ENCODE measurements at regions not wholly inside any gene's neighbourhood (a gene's known extent, or its start where the extent isn't known, plus 50 kb on each side); places are given as distances from the start of the nearest gene placed in this dataset.

GRCh38 chr10:128469515-128469914, 343.3 kb upstream of the MKI67 start:
- no peak for DNase-seq (ENCODE audit: low spot score)

DNA sequence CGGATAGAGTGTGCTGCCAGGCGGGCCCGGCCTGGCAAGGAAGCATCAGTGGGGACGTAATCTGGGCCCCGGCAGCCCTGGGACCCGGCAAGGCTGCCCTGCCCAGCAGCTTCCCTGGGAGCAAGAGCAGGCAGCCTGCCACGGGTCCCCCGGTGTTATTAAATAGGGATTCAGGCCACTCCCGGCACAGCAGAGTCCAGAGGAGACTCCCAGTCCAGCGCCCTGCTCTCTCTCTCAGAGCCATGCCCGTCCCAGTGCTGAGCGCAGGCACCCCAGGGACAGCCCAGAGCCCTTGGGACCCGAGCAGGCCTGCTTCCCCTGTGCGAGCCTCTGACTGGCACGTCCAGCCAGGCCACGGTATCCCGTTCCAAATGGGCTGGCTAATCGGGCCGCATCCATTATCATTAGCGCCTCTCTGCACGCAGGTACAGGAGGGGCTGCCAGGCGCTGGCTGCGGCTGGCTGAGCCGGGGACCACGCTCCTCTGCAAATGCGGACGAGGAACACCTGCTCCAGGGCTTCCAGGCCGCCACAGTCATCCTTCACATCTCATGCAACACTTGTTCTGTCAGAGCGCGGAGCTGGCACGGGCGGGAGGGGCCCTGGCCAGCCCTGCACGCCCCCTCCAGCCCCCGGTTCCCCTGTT, 344.2 kb upstream of the MKI67 start:
- no peak for DNase-seq (ENCODE audit: low spot score)

GRCh38 chr10:128471151-128471550, 344.9 kb upstream of the MKI67 start:
- DNase-seq (ENCODE audit: low spot score): no peak

DNA sequence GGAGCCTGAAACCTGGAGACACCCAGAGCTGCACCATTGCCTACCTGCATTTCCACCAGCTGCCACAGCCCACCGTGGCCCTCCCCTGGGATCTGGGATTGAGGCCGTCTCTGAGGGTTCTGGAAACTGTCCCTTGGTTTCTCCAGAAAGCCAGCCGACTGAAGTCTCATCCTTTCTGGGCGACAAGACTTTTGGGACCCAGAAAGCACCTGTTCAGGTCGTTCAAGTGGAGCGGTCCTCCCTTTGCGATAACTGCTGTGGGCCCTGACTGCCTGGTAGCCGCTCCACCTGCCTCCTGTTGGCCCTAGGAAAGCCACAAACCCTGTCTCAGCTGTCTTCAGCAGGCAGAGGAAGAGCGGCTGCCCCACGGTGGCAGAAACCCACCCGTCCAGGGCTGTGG, 346.0 kb upstream of the MKI67 start:
- no peak for DNase-seq (ENCODE audit: low spot score)

DNA sequence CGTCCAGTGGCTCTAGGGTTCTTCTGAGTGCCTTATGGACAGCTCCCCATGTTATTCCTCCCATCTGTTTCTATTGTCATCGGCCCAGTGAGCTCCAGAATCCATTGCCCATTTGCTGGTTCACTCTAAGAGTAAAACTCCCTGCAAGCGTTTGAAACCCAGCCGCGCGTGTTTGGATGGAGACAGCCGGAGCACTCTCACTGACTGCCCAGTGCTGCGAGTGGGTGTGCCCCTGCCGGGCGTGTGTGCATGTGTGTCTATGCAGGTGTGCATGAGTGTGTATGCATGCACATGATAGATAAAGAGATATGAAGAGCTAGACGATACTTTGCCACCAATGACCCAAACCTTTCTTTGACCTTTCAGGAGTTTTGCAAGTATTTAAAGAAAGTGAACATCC, 347.2 kb upstream of the MKI67 start:
- no peak for DNase-seq (ENCODE audit: low spot score)

DNA sequence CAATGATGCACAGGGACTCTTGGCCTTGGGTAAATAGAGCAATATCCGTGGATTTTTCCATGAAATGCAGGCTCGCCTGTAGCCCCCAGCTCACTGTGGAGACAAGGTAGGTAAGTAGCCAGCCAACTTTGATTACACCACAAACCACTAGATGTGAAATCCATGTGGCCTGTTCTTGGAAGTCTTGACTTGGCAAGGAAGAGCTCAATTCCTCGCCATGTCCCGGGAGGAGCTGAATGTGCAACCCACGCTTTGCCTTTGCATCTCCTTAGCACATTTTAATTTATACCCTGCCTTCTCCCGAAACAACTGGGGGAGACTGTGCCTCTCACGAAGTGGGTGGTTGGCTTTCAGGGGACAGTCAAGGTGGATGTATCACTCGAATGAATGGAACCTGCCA, 347.7 kb upstream of the MKI67 start:
- DNase-seq (ENCODE audit: low spot score): no peak

GRCh38 chr10:128474571-128474970, 348.3 kb upstream of the MKI67 start:
- DNase-seq (ENCODE audit: low spot score): no peak

DNA sequence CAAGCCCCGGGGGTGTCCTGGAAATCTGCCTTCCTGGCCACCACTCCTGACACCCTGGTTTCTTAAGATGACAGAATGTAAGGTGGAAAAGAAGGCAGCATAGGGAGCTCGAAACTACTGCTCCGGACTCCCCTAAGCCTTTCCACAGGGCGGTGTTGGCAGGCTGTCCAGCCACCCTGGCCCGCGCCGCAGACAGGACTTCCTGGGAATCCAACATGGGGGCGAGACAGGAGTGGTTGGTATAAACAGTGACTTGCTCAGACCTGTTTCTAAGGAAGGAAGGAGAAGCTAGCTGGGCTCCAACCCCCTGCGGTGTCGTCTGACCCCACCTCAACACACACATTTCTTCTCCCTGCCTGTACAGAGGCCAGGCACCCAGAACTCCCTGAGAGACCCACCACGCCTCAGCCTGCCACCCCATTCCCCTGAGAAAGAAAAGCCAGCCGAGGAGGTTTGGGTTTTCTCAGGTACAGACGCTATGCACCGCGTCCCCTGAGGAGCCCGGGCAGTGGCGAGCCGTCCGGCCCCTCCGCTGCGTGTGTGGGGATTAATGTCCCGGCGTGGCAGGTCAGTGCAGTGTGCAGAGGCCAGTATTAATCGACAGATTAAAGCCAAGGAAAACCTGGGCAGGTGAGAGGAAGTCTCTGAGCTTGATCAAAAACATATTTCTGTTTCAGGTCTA, 349.6 kb upstream of the MKI67 start:
- no peak for DNase-seq (ENCODE audit: low spot score)

- no peak for DNase-seq (ENCODE audit: low spot score)
Observed at GRCh38 chr10:128476368-128476725, 350.1 kb upstream of the MKI67 start.

GRCh38 chr10:128476845-128477244, 350.6 kb upstream of the MKI67 start:
- DNase-seq (ENCODE audit: low spot score): no peak

DNA sequence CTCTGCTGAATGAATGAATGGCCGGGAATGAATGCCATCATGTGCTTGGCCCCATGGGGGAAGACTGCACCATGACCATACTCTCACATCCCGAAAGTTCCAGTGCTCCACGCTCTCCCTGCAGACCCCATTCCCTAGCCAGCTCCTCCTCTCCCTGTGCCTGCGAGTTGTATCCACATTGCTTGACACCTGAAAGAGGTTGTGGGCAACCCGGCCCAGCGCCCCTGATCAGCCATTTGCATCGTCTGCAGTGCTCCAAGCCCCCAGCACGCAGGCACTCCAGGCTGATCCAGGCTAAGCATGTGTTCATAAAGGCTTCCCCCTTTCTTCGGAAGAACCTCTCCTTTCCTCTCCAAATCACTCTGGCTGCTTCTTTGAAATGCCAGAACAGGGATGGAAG, 354.4 kb upstream of the MKI67 start:
- no peak for DNase-seq (ENCODE audit: low spot score)

- DNase-seq (ENCODE audit: low spot score): no peak
Observed at GRCh38 chr10:128481152-128481840, 355.1 kb upstream of the MKI67 start.

- DNase-seq (ENCODE audit: low spot score): no peak
Observed at GRCh38 chr10:128482052-128482451, 355.8 kb upstream of the MKI67 start.

DNA sequence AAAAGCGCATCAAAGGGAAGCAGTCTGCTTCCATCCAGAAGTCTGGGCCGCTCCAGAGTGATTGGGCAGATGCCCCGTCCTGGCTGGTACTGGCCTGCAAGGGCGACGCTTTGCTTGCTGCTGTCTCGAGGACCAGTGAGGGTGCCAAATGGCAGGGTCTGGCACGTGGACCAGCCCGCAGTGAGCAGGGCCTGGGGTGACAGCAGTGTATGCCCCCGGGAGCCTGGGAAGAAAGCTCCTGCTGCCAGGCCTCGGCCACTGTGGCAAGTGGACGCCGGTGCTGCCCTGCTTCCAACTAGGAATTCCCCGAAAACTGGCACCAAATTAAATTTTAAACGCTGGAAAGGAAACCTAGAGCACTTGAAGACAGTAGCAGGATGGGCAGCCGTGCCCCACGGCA, 357.0 kb upstream of the MKI67 start:
- DNase-seq (ENCODE audit: low spot score): no peak

- DNase-seq (ENCODE audit: low spot score): no peak
Observed at GRCh38 chr10:128484041-128484440, 357.8 kb upstream of the MKI67 start.

GRCh38 chr10:128485701-128486235, 359.5 kb upstream of the MKI67 start:
- no peak for DNase-seq (ENCODE audit: low spot score)

DNA sequence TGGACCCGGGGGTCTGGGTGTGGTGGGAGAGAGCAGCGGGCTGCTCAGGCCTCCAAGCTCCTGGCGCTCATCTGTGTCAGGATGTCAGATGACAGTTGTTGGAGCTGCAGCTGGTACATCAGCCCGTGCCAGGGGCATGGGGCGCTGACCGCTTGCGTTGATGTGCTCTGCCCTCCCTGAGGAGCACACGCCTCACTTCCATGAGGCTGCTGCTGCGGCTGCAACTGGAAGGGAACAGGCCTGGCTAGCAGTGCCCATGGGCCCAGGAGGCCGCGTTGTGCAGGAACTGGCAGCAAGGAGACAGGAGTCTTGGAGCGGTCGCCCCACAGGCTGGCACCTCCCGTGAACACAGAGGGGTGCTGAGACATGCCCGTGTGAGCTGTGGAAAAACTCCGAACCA, 361.3 kb upstream of the MKI67 start:
- no peak for DNase-seq (ENCODE audit: low spot score)

GRCh38 chr10:128489324-128490247, 363.4 kb upstream of the MKI67 start:
- no peak for DNase-seq (ENCODE audit: low spot score)

GRCh38 chr10:128491686-128492085, 365.5 kb upstream of the MKI67 start:
- no peak for DNase-seq (ENCODE audit: low spot score)

- DNase-seq (ENCODE audit: low spot score): no peak
Observed at GRCh38 chr10:128493811-128494210, 367.6 kb upstream of the MKI67 start.

GRCh38 chr10:128494665-128495064, 368.4 kb upstream of the MKI67 start:
- DNase-seq (ENCODE audit: low spot score): no peak

Data from SW480 (cell line).